ENCODE measurements at regions not wholly inside any gene's neighbourhood (a gene's known extent, or its start where the extent isn't known, plus 50 kb on each side); places are given as distances from the start of the nearest gene placed in this dataset.

DNA sequence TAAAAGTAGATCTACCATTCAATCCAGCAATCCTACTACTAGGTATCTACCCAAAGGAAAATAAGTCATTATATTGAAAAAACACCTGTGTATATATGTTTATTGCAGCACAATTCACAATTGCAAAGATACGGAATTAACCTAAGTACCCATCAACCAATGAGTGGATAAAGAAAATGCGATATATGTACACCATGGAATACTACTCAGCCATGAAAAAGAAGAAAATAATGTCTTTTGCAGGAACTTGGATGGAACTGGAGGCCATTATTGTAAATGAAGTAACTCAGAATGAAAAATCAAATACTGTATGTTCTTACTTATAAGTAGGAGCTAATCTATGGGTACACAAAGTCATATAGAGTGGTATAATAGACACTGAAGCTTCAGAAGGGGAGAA is 63.4 kb upstream of the PITX1 start:
- TF ChIP-seq CTCF (IDR thresholded peaks at IDR 0.05; ENCODE audit: low read depth, low read length, poor library complexity, severe bottlenecking) (no peak), EZH2phosphoT487 (IDR thresholded peaks at IDR 0.05; ENCODE audit: borderline replicate concordance, low read length) (no peak)
